ENCODE measurements at regions not wholly inside any gene's neighbourhood (a gene's known extent, or its start where the extent isn't known, plus 50 kb on each side); places are given as distances from the start of the nearest gene placed in this dataset.

GRCh38 chr5:32955814-32956213 lies 244.7 kb downstream of the NPR3 start:
- H3K4me1 Mint-ChIP-seq = no peaks in the 10 kb centered on the region
- no peak overlapping the region for H3K4me3 Mint-ChIP-seq
- Histone ChIP-seq H3K4me3 (ENCODE audit: low read length) (no peak overlapping the region), H3K9me3 (ENCODE audit: control insufficient read depth, insufficient read depth, low read length) (no peaks in the 10 kb centered on the region), H3K4me1 (ENCODE audit: control insufficient read depth, insufficient read depth, low read length) (no peaks in the 10 kb centered on the region), H3K27ac (ENCODE audit: low read length) (no peak overlapping the region), H3K27me3 (ENCODE audit: control insufficient read depth, insufficient read depth, low read length) (no peaks in the 10 kb centered on the region), H3K36me3 (ENCODE audit: control insufficient read depth, insufficient read depth, low read length) (no peaks in the 10 kb centered on the region)
- DNase-seq = no peak
- peaks cover 0 to 8% of the 10 kb centered on the region in 2 donors for H3K27me3 Mint-ChIP-seq (ENCODE audit: low read depth in 2 of 2)
- no peak overlapping the region for H3K27ac Mint-ChIP-seq
- TF ChIP-seq CTCF (IDR thresholded peaks at IDR 0.05) = no peak
- 60% methylated on average over 1 of the region's 1 CpG for WGBS (ENCODE audit: insufficient coverage)
- no peak for ATAC-seq
- peaks cover 5 to 7% of the 10 kb centered on the region in 2 donors for H3K9me3 Mint-ChIP-seq
- intact Hi-C loops (cut with micrococcal nuclease) = no loop called here
- no peaks in the 10 kb centered on the region for H3K36me3 Mint-ChIP-seq

- no peak for ATAC-seq
- intact Hi-C loops (cut with micrococcal nuclease) = no loop called here
- Mint-ChIP-seq H3K4me3 (no peak overlapping the region), H3K27me3 (ENCODE audit: low read depth in 2 of 2) (no peaks in the 10 kb centered on the region), H3K4me1 (no peaks in the 10 kb centered on the region), H3K9me3 (peaks cover 5 to 7% of the 10 kb centered on the region in 2 donors), H3K36me3 (no peaks in the 10 kb centered on the region), H3K27ac (no peak overlapping the region)
- no peaks in the 10 kb centered on the region for H3K4me1 ChIP-seq (ENCODE audit: control insufficient read depth, insufficient read depth, low read length)
- no peak for TF ChIP-seq CTCF (IDR thresholded peaks at IDR 0.05)
- no peak for DNase-seq
- 86% methylated on average over 2 of the region's 2 CpGs for WGBS (ENCODE audit: insufficient coverage)
- no peaks in the 10 kb centered on the region for H3K27me3 ChIP-seq (ENCODE audit: control insufficient read depth, insufficient read depth, low read length)
- no peaks in the 10 kb centered on the region for H3K36me3 ChIP-seq (ENCODE audit: control insufficient read depth, insufficient read depth, low read length)
- no peak overlapping the region for H3K4me3 ChIP-seq (ENCODE audit: low read length)
- H3K9me3 ChIP-seq (ENCODE audit: control insufficient read depth, insufficient read depth, low read length) = no peaks in the 10 kb centered on the region
- H3K27ac ChIP-seq (ENCODE audit: low read length) = no peak overlapping the region
Measured at GRCh38 chr5:32960340-32961058, 249.4 kb downstream of the NPR3 start.

GRCh38 chr5:32961059-32961415 lies 249.9 kb downstream of the NPR3 start:
- H3K4me1 ChIP-seq (ENCODE audit: control insufficient read depth, insufficient read depth, low read length) = no peaks in the 10 kb centered on the region
- H3K4me3 ChIP-seq (ENCODE audit: low read length) = no peak overlapping the region
- DNase-seq = no peak
- no peaks in the 10 kb centered on the region for H3K27me3 ChIP-seq (ENCODE audit: control insufficient read depth, insufficient read depth, low read length)
- Mint-ChIP-seq H3K4me3 (no peak overlapping the region), H3K27ac (no peak overlapping the region), H3K9me3 (peaks cover 5 to 7% of the 10 kb centered on the region in 2 donors), H3K4me1 (no peaks in the 10 kb centered on the region), H3K27me3 (ENCODE audit: low read depth in 2 of 2) (no peaks in the 10 kb centered on the region), H3K36me3 (no peaks in the 10 kb centered on the region)
- TF ChIP-seq CTCF (IDR thresholded peaks at IDR 0.05) = no peak
- H3K9me3 ChIP-seq (ENCODE audit: control insufficient read depth, insufficient read depth, low read length) = no peaks in the 10 kb centered on the region
- H3K27ac ChIP-seq (ENCODE audit: low read length) = no peak overlapping the region
- no peaks in the 10 kb centered on the region for H3K36me3 ChIP-seq (ENCODE audit: control insufficient read depth, insufficient read depth, low read length)
- ATAC-seq = no peak
- WGBS (ENCODE audit: insufficient coverage) = 71% methylated on average over 1 of the region's 1 CpG
- intact Hi-C loops (cut with micrococcal nuclease) = no loop called here

GRCh38 chr5:32964261-32964660 lies 253.1 kb downstream of the NPR3 start:
- H3K27ac ChIP-seq (ENCODE audit: low read length) = no peak overlapping the region
- DNase-seq = no peak
- TF ChIP-seq CTCF (IDR thresholded peaks at IDR 0.05) = no peak
- H3K9me3 Mint-ChIP-seq = no peaks in the 10 kb centered on the region
- no peaks in the 10 kb centered on the region for H3K36me3 ChIP-seq (ENCODE audit: control insufficient read depth, insufficient read depth, low read length)
- no peaks in the 10 kb centered on the region for H3K9me3 ChIP-seq (ENCODE audit: control insufficient read depth, insufficient read depth, low read length)
- H3K27me3 ChIP-seq (ENCODE audit: control insufficient read depth, insufficient read depth, low read length) = no peaks in the 10 kb centered on the region
- no peak overlapping the region for H3K4me3 ChIP-seq (ENCODE audit: low read length)
- ATAC-seq = no peak
- no peak overlapping the region for H3K4me3 Mint-ChIP-seq
- H3K4me1 ChIP-seq (ENCODE audit: control insufficient read depth, insufficient read depth, low read length) = no peaks in the 10 kb centered on the region
- 72% methylated on average over 3 of the region's 3 CpGs for WGBS (ENCODE audit: insufficient coverage)
- no peaks in the 10 kb centered on the region for H3K36me3 Mint-ChIP-seq
- H3K27me3 Mint-ChIP-seq (ENCODE audit: low read depth in 2 of 2) = no peaks in the 10 kb centered on the region
- intact Hi-C loops (cut with micrococcal nuclease) = no loop called here
- H3K27ac Mint-ChIP-seq = no peak overlapping the region
- no peaks in the 10 kb centered on the region for H3K4me1 Mint-ChIP-seq

All from natural killer cell (primary cell).